Upper lobe of left lung (tissue), 6 donors: ENCODE measurements at regions not wholly inside any gene's neighbourhood (a gene's known extent, or its start where the extent isn't known, plus 50 kb on each side); places are given as distances from the start of the nearest gene placed in this dataset.

Experiments
- ATAC-seq, 2 donors: fragments of 200-7000 bp; cut with Tn5 transposase; one replicate each; pipeline ENCODE4 v1.9.1; 2022; ENCODE audit warnings: mild to moderate bottlenecking in 2 of 2, moderate library complexity in 2 of 2; ENCODE audit not compliant: low FRiP score in 2 of 2
- DNase-seq, 2 donors: peaks; one replicate each; pipeline ENCODE4 v3.0.0-alpha.2; 2019 to 2020
- H3K27ac ChIP-seq, 4 donors: fragments of 200-600 bp; sonication (generic); one replicate each; pipeline ENCODE4 v1.5.1; 2016 to 2019
- H3K27me3 ChIP-seq, 4 donors: fragments of 200-600 bp; sonication (generic); one replicate each; pipeline ENCODE4 v1.5.1; 2017 to 2019
- H3K36me3 ChIP-seq, 4 donors: fragments of 200-600 bp; sonication (generic); one replicate each; pipeline ENCODE4 v1.5.1; 2016 to 2019
- H3K4me1 ChIP-seq, 4 donors: fragments of 200-600 bp; sonication (generic); one replicate each; pipeline ENCODE4 v1.5.1; 2018 to 2019
- H3K4me3 ChIP-seq, 4 donors: fragments of 200-600 bp; sonication (generic); one replicate each; pipeline ENCODE4 v1.5.1; 2017 to 2019; ENCODE audit warnings: mild to moderate bottlenecking in 2 of 4, moderate library complexity in 1 of 4
- H3K9me3 ChIP-seq, 4 donors: fragments of 200-600 bp; sonication (generic); one replicate each; pipeline ENCODE4 v1.5.1; 2018 to 2019
- CTCF ChIP-seq, 6 experiments: fragments of 450-650 bp in 4 of 6; fragments of 200-600 bp in 2 of 6; sonication (generic) in 2 of 6; IDR thresholded peaks; one replicate each; pipeline ENCODE4 v1.5.1; 2016 to 2019; ENCODE audit warnings: antibody characterized with exemption in 6 of 6
- EP300 ChIP-seq, 4 donors: sonication (generic); formaldehyde crosslinking; IDR thresholded peaks; one replicate each; pipeline ENCODE4 v1.5.1; 2017; ENCODE audit warnings: antibody characterized with exemption in 4 of 4, control low read depth in 2 of 4
- POLR2A ChIP-seq, 4 donors: fragments of 450-650 bp; IDR thresholded peaks; one replicate each; pipeline ENCODE4 v1.5.1; 2016 to 2017; ENCODE audit warnings: antibody characterized with exemption in 4 of 4, mild to moderate bottlenecking in 2 of 4
- POLR2AphosphoS5 ChIP-seq, 2 donors: sonication (generic); formaldehyde crosslinking; IDR thresholded peaks; one replicate each; pipeline ENCODE4 v1.5.1; 2017; ENCODE audit warnings: antibody characterized with exemption in 2 of 2
- WGBS, 2 donors: methylation state at CpG; one replicate each; pipeline ENCODE4 v1.1.5; 2017 to 2018; 5-methylcytosine and 5-hydroxymethylcytosine counted together
- donor health status: DM: no; HTN: no; CAD: no; lungs with moderate emphysema.
- donor health status: DM: no; HTN: yes; CAD: no; lungs with severe emphysema.

- DNase-seq = no peak
- Histone ChIP-seq H3K27me3 (no peaks in the 10 kb centered on the region), H3K4me1 (no peaks in the 10 kb centered on the region), H3K36me3 (no peaks in the 10 kb centered on the region), H3K27ac (no peak overlapping the region), H3K9me3 (no peaks in the 10 kb centered on the region), H3K4me3 (no peak overlapping the region)
- 59 to 66% methylated on average over 5 of the region's 5 CpGs for WGBS, 2 donors
- no peak for ATAC-seq
- TF ChIP-seq POLR2AphosphoS5 (IDR thresholded peaks at IDR 0.05) (no peak), CTCF (IDR thresholded peaks at IDR 0.05) (no peak), EP300 (IDR thresholded peaks at IDR 0.05) (no peak), POLR2A (IDR thresholded peaks at IDR 0.05) (no peak)
Observed at GRCh38 chr16:9402293-9402860, 310.9 kb downstream of the HAPSTR1 start.

- no peak for DNase-seq
Observed at GRCh38 chr16:9404811-9405210, 313.4 kb downstream of the HAPSTR1 start.

GRCh38 chr16:9406038-9406712 lies 314.7 kb downstream of the HAPSTR1 start:
- H3K27me3 ChIP-seq = no peaks in the 10 kb centered on the region
- H3K4me3 ChIP-seq = no peak overlapping the region
- TF ChIP-seq POLR2A (IDR thresholded peaks at IDR 0.05) (no peak), POLR2AphosphoS5 (IDR thresholded peaks at IDR 0.05) (no peak), EP300 (IDR thresholded peaks at IDR 0.05) (no peak), CTCF (IDR thresholded peaks at IDR 0.05) (no peak)
- no peak overlapping the region for H3K27ac ChIP-seq
- WGBS, 2 donors = 83 to 84% methylated on average over 4 of the region's 4 CpGs
- H3K36me3 ChIP-seq = no peaks in the 10 kb centered on the region
- ATAC-seq (no peak), DNase-seq (no peak)
- peaks cover 0 to 7% (median 1%) of the 10 kb centered on the region in 4 donors for H3K4me1 ChIP-seq
- no peaks in the 10 kb centered on the region for H3K9me3 ChIP-seq

More at GRCh38 chr16:9404811-9405210, 313.4 kb downstream of the HAPSTR1 start:
- Histone ChIP-seq H3K4me3 (no peak overlapping the region), H3K36me3 (no peaks in the 10 kb centered on the region), H3K4me1 (peaks cover 0 to 4% (median 1%) of the 10 kb centered on the region in 4 donors), H3K27me3 (no peaks in the 10 kb centered on the region), H3K9me3 (no peaks in the 10 kb centered on the region), H3K27ac (no peak overlapping the region)
- TF ChIP-seq CTCF (IDR thresholded peaks at IDR 0.05) (no peak), EP300 (IDR thresholded peaks at IDR 0.05) (no peak), POLR2A (IDR thresholded peaks at IDR 0.05) (no peak), POLR2AphosphoS5 (IDR thresholded peaks at IDR 0.05) (no peak)
- 98 to 99% methylated on average over 6 of the region's 6 CpGs for WGBS, 2 donors
- ATAC-seq = no peak

- no peak for DNase-seq
- WGBS, 2 donors = 81 to 85% methylated on average over 6 of the region's 6 CpGs
- Histone ChIP-seq H3K27me3 (no peaks in the 10 kb centered on the region), H3K36me3 (no peaks in the 10 kb centered on the region), H3K4me1 (peaks cover 0 to 7% (median 1%) of the 10 kb centered on the region in 4 donors), H3K27ac (no peak overlapping the region), H3K4me3 (no peak overlapping the region), H3K9me3 (no peaks in the 10 kb centered on the region)
- TF ChIP-seq POLR2AphosphoS5 (IDR thresholded peaks at IDR 0.05) (no peak), POLR2A (IDR thresholded peaks at IDR 0.05) (no peak), CTCF (IDR thresholded peaks at IDR 0.05) (no peak), EP300 (IDR thresholded peaks at IDR 0.05) (no peak)
- ATAC-seq = no peak
Observed at GRCh38 chr16:9407206-9407758, 315.8 kb downstream of the HAPSTR1 start.
